ENCODE measurements at regions not wholly inside any gene's neighbourhood (a gene's known extent, or its start where the extent isn't known, plus 50 kb on each side); places are given as distances from the start of the nearest gene placed in this dataset.

- Histone ChIP-seq H3K4me3 (ENCODE audit: insufficient read depth, low read depth, low read length) (no peak overlapping the region), H3K4me2 (ENCODE audit: low read depth, low read length) (no peak overlapping the region), H3K9me1 (ENCODE audit: insufficient read depth, low read length) (no peaks in the 10 kb centered on the region), H3K23ac (ENCODE audit: low read depth, low read length) (no peak overlapping the region), H3K9me3 (ENCODE audit: control insufficient read depth, insufficient read depth, low read length) (no peaks in the 10 kb centered on the region), H3K79me1 (ENCODE audit: low read depth in 1 of 2, low read length in 2 of 2) (no peaks in the 10 kb centered on the region), H3K9ac (ENCODE audit: low read depth, low read length) (no peak overlapping the region), H3K27me3 (ENCODE audit: control insufficient read depth, insufficient read depth, low read length) (no peaks in the 10 kb centered on the region), H2AFZ (replicated peaks; ENCODE audit: low read length, poor library complexity) (no peak overlapping the region), H2BK120ac (ENCODE audit: low read depth, low read length) (no peak overlapping the region), H3K4ac (ENCODE audit: low read depth, low read length) (no peak overlapping the region), H3K56ac (ENCODE audit: extremely low read depth, insufficient read depth, low read length) (no peak overlapping the region), H2AK9ac (replicated peaks; ENCODE audit: low read depth, low read length, poor library complexity) (no peak overlapping the region), H2BK5ac (ENCODE audit: low read depth, low read length, poor library complexity, severe bottlenecking) (no peak overlapping the region), H2AK5ac (ENCODE audit: low read depth, low read length) (no peak overlapping the region), H3K36me3 (ENCODE audit: control insufficient read depth, insufficient read depth, low read length) (no peaks in the 10 kb centered on the region), H4K8ac (ENCODE audit: low read depth in 2 of 2, low read length in 2 of 2) (no peak overlapping the region), H4K5ac (ENCODE audit: low read depth, low read length) (no peak overlapping the region), H3K4me1 (ENCODE audit: control insufficient read depth, insufficient read depth, low read length) (no peaks in the 10 kb centered on the region), H3K14ac (replicated peaks; ENCODE audit: low read depth, low read length) (no peak overlapping the region), H2BK20ac (ENCODE audit: low read depth, low read length) (no peak overlapping the region), H4K91ac (ENCODE audit: insufficient read depth, low read depth, low read length) (no peak overlapping the region), H3K27ac (ENCODE audit: insufficient read depth, low read length) (no peak overlapping the region), H2BK15ac (ENCODE audit: low read depth, low read length) (no peak overlapping the region), H4K20me1 (ENCODE audit: insufficient read depth, low read length) (no peaks in the 10 kb centered on the region), H3K18ac (ENCODE audit: low read depth, low read length) (no peak overlapping the region)
- BruUV-seq (replicated peaks) = no TSS peak
- dilution Hi-C loops (cut with HindIII; ENCODE audit: low sequenced_read_pairs, unreplicated experiment) = no loop called here
- no CpG with 5 or more reads among the region's 4 CpGs for WGBS, 2 experiments (ENCODE audit: extremely low coverage in 2 of 2, insufficient read length in 1 of 2)
- no peak for ATAC-seq (ENCODE audit: low read depth)
- intact Hi-C loops (cut with micrococcal nuclease) = no loop called here
- TF ChIP-seq CTCF (conservative IDR thresholded peaks at IDR 0.05; ENCODE audit: low read depth, low read length) (peak; percentile 24; the same call in 1 of the 2 replicates), FOS (IDR thresholded peaks at IDR 0.05; ENCODE audit: low read depth, low read length) (no peak), USF2 (IDR thresholded peaks at IDR 0.05; ENCODE audit: low read depth, low read length) (no peak), POLR2A (IDR thresholded peaks at IDR 0.05; ENCODE audit: low read depth, low read length) (no peak)
- CTCF ChIA-PET = interaction anchor here (0.5 to 1.4 kb wide), 6 partner anchors 9 to 1786 kb away, joined by 3 to 5 read pairs (median 3); no protein-coding TSS in a partner anchor
- in situ Hi-C loops (cut with MboI; ENCODE audit: low sequenced_read_pairs) = no loop called here
- DNase-seq = no peak
- POLR2A ChIA-PET (ENCODE audit: unreplicated experiment) = no interaction called here
Observed at GRCh38 chr10:9311702-9312499, 1257.4 kb downstream of the GATA3 start.

Measured in IMR-90 (cell line).